H54 (cell line): ENCODE measurements at regions not wholly inside any gene's neighbourhood (a gene's known extent, or its start where the extent isn't known, plus 50 kb on each side); places are given as distances from the start of the nearest gene placed in this dataset.
"Not testable (repeated sequence)": the region's sequence is repeated elsewhere in the genome, so short reads cannot be mapped to it uniquely, and the experiment has no call there.

Source experiments
- DNase-seq: peaks from one replicate; pipeline ENCODE4 v3.0.0; 2011; ENCODE audit warnings: low spot score, mixed read lengths; ENCODE audit not compliant: insufficient read length
- FAIRE-seq: peaks from 3 replicates; lab custom pipeline; 2011; peaks lifted over from hg19 to GRCh38; lab: Jason Lieb, UNC
- POLR2A ChIP-seq: IDR thresholded peaks from 2 replicates; pipeline ENCODE4 v1.6.1; 2011; ENCODE audit warnings: low read depth, mild to moderate bottlenecking, low read length

DNA sequence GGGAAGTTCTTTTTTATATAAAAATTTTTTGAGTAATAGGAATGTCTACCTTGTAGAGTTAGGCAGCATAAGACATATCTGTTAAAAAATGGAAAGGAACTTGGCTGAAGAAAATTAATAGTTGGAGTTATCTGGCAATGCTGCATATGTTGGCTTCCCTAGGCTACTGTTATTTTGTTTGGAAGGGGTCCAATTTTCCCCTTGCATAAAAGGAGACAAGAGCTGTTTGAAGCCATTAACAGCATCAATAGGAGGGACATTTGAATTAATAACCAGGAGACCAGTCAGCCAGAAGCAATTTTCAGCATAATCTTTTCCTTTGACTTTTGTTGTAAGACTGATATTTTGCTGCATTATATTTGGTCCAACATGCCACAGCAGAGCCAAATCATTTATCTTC lies 80.9 kb upstream of the TAB2 start:
- DNase-seq (no peak), FAIRE-seq (no peak)
- no peak for TF ChIP-seq POLR2A

DNA sequence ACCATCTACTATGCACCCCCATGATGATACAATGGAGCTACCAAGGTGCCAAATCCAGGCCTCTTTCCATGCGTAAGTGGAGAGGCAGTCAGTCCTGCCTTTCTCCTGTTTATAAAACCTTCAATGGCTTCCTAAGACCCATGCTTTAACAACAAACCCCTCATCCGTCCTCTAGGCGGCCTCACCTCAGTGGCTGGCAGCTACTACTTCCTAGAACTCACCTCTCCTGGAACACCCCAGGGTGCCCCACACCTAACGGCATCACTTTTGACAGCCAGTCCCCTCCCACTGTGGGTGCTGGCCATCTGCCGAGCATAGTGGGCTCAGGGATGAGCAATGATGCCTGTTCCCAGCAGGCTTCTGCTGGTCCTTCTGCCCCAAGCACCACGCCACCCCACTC lies 80.0 kb upstream of the TAB2 start:
- DNase-seq (no peak), FAIRE-seq (no peak)
- no peak for TF ChIP-seq POLR2A

DNA sequence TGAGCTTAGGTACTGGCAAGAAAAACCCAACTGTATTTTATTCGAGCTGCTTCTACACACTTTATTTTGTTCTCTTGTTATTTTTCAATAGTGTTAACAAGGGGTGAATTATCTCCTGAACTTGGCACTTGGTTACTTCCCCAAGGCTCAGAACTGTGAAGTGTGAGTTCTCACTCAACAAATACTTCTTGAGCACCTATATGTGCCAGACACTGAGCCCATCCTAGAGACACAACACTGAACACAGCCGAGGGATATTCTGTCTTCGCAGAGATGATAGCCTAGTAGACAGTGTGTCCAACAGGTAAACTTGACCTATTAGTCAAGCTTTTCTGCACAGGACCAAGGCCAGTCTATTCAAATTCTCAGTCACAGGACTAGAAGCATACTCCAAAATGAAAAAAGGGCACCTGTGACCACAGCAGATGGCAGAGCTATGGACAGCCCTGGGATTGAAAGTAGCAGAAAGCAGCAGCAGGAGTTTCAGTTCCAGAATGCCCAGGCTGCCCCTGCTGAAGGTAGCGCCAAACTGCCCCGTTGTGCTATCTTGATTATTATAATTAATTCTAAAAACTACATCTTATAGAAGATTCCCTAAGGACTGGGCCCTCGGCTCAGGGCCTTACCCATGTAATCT lies 77.8 kb upstream of the TAB2 start:
- no peak for TF ChIP-seq POLR2A
- FAIRE-seq (no peak), DNase-seq (no peak)

DNA sequence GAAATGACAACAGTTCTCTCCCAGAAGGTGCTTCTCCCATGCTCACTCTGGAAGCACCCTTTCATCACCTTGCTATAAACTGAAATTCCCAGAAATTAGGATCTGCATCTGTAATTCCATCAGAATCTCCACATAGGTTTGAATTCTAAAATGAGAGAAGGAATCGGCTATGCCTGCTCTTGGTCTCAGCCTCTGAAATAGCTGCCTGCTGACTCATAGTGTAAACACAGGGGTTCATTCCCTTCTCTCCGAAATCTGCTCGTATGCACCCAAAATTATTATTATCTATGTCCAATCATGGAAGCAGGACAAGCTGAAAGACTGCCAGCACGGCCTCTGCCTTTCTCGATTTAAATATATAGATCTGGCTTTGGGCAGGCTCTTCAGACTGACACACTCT lies 74.6 kb upstream of the TAB2 start:
- no peak for FAIRE-seq

DNA sequence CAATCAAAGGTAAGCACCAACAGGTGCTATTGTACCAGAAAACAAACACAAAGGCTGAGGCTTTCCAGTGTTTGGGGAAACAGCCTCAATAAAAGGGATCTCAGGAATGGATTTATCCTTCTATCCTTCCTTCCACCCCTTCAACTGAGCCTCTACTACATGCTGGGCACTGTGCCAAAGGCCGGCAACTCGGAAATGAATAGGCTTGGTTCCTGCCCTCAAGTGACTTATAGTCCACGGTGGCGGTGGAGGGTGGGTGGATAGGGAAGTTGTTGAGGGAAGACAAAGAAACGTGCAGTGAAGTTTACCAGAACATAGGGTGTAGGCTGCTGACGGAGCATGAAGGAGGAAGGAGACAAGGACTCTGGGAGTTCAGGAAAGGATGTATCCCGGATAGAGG lies 73.4 kb upstream of the TAB2 start:
- no peak for TF ChIP-seq POLR2A
- no peak for FAIRE-seq
- DNase-seq: no peak

More for the DNA sequence above, 74.6 kb upstream of the TAB2 start:
- no peak for TF ChIP-seq POLR2A
- no peak for DNase-seq

DNA sequence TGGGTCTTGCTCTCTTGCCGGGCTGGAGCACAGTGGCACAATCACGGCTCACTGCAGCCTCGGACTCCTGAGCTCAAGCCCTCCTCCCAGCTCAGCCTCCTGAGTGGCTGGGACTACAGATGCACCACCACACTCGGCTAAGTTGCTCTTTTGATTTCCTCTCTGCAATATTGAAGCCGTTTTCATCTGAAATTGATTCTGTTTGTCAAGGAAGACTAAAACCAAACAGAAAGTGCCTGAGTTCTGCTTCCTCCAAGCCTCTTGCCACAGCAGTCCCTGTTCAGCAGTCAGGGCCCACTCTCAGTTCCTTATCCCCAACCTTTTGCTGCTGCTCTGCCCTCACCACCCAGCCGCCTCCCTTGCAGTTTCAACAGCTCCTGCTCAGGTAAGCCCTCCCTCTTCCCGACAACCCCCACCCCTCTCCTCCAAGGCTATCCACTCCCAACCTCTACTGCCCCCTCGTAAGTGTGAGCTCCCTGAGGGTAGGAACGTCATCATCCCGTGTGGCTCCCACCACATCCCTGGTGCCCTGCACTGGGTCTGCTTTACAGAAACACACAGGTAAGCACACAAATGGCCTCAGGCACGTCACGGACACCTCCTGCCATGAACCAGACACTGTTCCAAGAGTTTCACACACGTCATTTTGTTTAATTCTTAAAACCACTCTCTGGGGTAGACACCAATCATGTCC lies 70.7 kb upstream of the TAB2 start:
- no peak for TF ChIP-seq POLR2A
- FAIRE-seq: no peak
- no peak for DNase-seq

DNA sequence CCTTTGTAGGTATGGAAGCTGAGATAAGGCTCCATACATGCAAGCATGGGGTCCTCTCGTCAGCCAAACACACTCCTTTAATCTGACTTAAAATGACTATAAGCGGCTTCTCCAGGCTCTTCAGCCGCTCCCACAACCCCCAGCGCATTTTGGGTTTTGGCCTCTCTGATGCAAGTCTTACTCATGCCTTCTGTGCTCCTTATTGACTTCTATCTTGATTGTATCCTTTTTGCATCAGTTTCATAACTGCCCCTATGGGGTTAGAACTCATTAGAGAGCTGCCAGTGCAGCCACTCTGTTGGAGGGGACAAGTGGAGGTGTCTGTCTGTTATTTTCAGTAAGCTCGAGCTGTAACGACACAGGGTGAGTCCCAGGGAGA lies 70.1 kb upstream of the TAB2 start:
- TF ChIP-seq POLR2A: no peak

DNA sequence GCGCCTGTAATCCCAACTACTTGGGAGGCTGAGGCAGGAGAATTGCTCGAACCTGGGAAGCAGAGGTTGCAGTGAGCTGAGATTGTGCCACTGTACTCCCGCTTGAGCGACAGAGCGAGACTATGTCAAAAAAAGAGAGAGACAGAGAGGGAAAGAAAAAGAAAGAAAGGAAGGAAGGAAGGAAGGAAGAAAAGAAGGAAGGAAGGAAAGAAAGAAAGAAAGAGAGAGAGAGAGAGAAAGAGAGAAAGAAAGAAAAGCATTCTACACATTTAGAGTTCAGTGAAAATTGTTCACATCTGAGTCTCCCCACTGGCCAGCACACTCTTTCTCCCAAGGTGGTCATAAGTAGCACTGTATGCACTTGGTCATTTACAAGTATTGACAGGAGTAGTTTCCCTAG lies 69.2 kb upstream of the TAB2 start:
- not testable (repeated sequence) for DNase-seq, FAIRE-seq

More for the DNA sequence above, 70.1 kb upstream of the TAB2 start:
- no peak for FAIRE-seq
- DNase-seq: no peak

DNA sequence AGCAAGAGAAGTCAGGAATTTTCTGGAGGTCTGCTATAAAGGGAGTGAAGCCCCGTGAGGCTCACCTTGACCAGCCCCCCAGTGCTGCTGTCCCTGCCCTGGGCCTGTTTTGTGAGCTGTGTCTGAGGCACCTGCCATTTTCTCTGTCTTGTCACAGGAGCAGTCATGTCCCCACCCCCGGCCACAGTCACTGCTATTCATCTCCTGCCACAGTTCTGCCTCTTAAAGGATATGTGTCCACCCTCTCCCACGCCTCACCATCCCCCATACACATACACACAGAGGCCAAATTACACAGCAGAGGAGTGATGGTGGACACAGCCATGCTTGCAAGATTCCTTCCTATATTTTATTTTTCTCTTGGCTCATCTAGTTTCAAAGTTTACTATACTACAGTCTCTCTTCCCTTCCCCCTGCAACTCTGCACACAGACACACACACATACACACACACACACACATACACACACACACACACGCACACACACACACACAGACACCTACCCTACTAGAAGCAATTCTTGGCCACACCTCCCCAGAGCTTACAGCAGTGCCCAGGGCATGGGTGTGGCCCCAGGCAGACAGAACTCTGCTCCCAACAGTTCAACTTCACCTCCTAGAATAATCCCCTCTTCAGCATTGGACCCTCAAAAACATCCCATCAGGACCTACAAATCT lies 68.7 kb upstream of the TAB2 start:
- TF ChIP-seq POLR2A: no peak
- no peak for FAIRE-seq
- DNase-seq: no peak

DNA sequence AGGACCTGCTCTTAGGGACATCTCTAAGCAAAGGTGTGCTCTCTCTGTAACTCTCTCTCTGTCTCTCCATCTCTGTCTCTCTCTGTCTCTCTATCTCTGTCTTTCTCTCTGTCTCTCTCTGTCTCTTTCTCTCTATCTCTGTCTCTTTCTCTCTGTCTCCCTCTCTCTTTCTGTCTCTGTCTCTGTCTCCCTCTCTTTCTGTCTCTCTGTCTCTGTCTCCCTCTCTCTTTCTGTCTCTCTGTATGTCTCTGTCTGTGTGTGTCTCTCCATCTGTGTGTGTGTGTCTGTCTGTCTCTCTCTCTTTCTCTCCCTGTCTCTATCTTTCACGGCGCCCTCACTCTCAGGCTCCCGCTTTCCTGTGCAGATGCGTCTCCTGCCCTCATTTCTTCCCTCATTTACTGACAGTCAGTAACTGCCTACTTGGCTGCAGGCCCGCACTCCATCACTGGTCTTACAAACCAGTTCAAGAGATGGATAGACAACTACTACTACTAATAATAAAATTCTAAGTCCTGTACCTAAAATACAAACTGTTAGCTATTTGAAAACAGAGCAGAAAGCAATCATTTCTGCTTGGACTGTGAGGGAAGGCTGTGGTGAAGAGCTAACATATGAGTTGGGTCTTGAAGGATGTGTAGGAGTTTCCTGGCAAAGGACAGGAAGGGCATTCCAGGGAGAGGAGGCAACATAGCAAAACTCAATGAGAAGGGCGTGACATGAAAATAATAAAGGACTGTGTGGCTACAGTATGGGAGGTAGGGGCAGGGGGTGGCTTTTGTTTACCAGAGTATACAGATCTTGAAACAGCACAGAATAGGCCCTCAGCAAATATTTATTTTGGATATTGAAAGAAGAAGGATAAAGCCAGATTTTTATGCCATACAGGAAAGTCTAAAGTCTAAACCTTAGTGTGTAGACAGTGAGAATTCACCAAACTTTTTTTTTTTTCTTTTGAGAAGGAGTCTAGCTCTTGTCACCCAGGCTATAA lies 67.8 kb upstream of the TAB2 start:
- FAIRE-seq: no peak
- no peak for DNase-seq
- no peak for TF ChIP-seq POLR2A

DNA sequence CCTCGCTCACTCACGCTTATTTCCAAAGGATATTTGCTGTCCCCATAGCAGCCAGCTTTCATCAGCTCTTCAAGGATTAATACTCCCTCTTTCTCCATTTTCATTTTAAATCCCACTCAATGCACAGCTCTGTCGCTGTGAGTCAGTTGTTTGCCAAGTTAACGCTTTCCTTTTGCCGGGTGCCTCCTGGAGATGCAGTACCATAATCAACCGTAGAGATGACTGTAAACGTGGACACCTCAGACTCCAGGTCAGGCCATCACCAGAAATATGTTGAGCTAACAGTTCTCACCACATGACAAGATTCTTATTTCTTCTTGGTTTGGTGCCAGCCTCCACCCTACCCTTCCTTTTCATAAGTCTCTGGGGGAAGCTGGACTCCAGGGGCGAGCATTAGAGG lies 66.6 kb upstream of the TAB2 start:
- no peak for TF ChIP-seq POLR2A
- FAIRE-seq: no peak
- DNase-seq: no peak

DNA sequence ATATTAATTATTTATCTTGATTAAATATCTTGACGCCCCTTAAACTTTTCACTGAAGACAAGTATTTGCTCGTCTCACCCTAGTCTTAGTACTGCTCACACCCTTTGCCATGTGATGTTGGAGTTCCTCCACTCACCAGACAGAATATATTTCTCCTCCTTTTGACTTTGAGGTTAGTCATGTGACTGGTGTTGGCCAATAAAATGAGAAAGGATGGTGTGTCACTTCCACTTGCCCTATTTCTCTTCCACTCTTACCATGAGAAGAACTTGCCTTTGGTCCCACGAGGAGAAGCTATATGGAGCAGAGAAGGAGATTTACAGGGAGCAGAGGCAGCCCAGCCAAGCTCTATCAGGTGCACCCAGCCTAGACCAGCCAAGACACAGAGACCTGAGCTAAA lies 64.9 kb upstream of the TAB2 start:
- DNase-seq: no peak
- FAIRE-seq: no peak
- no peak for TF ChIP-seq POLR2A

DNA sequence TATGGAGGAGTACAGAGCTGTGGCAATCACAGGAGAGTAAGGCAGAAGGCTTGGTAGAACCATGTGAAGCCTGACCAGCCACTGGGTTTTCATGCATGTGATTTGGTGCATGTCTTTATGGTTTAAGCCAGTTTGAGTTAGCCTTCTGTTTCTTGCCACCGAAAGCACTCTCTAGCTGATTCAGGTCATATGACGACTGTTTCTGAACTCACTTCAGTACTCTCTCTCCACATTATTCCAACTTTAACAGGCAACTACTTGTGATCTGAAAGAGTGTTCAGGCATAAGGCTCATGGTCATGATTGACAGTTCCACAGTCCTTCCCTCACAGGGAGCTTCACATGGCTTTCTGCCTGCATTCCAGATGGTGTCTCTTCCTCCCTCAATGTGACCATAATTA lies 63.3 kb upstream of the TAB2 start:
- TF ChIP-seq POLR2A: no peak

DNA sequence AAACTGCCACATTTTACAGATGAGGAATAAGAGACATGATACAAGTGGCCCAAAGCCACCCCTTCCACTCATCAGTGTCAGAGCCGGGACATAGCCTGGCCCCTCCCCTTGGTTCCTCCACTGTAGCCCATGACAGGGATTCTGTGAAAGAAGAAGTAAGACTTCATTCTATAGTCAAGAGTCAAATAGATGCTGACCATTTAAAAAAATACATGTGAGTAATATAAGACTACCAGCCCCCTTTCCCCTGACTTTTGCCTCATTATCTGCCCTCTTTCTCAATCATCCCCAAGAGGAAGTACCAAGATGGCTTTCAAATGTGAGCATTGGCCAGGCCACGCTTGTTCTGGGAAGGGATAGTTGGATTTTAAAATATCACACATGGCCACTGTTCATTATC lies 57.8 kb upstream of the TAB2 start:
- no peak for DNase-seq
- no peak for TF ChIP-seq POLR2A
- FAIRE-seq: no peak

More for the DNA sequence above, 63.3 kb upstream of the TAB2 start:
- FAIRE-seq (no peak), DNase-seq (no peak)
